ENCODE measurements at regions not wholly inside any gene's neighbourhood (a gene's known extent, or its start where the extent isn't known, plus 50 kb on each side); places are given as distances from the start of the nearest gene placed in this dataset.

GRCh38 chr5:28156981-28157380, 1118.6 kb upstream of the CDH9 start:
- Histone ChIP-seq H4K91ac (ENCODE audit: low read depth, low read length) (no peak overlapping the region), H3K23ac (ENCODE audit: low read length) (no peak overlapping the region), H4K12ac (ENCODE audit: low read depth, low read length) (no peak overlapping the region), H2AK5ac (ENCODE audit: low read length) (no peak overlapping the region), H3K9me3 (ENCODE audit: insufficient read depth, low read depth, low read length) (no peaks in the 10 kb centered on the region), H2BK12ac (ENCODE audit: low read length) (no peak overlapping the region), H3K4me3 (ENCODE audit: low read depth, low read length) (no peak overlapping the region), H3K27ac (ENCODE audit: low read depth, low read length) (no peak overlapping the region), H3K79me1 (ENCODE audit: low read length) (no peaks in the 10 kb centered on the region), H4K8ac (ENCODE audit: low read depth, low read length) (no peak overlapping the region), H3K14ac (ENCODE audit: low read length) (no peak overlapping the region), H3K9ac (ENCODE audit: low read length) (no peak overlapping the region), H2AFZ (ENCODE audit: insufficient read depth, low read length, poor library complexity) (no peak overlapping the region), H3K27me3 (ENCODE audit: insufficient read depth, low read length) (no peaks in the 10 kb centered on the region), H2BK120ac (ENCODE audit: insufficient read depth, low read length, poor library complexity) (no peak overlapping the region), H3K79me2 (ENCODE audit: control insufficient read depth, insufficient read depth, low read length, poor library complexity) (no peaks in the 10 kb centered on the region), H3K4me1 (ENCODE audit: control insufficient read depth in 1 of 2, insufficient read depth in 2 of 2, low read length in 2 of 2) (no peaks in the 10 kb centered on the region), H3K36me3 (ENCODE audit: control insufficient read depth in 1 of 2, insufficient read depth in 2 of 2, low read length in 2 of 2) (no peaks in the 10 kb centered on the region), H3K4me2 (ENCODE audit: low read length) (no peak overlapping the region), H2BK5ac (ENCODE audit: low read depth, low read length, poor library complexity) (no peak overlapping the region), H3K18ac (ENCODE audit: low read length) (no peak overlapping the region), H3K4ac (ENCODE audit: low read depth, low read length) (no peak overlapping the region)
- DNase-seq: peak; percentile 46 to 81
- WGBS (ENCODE audit: extremely low coverage, insufficient coverage, insufficient read length): no CpG with 5 or more reads among the region's 6 CpGs

GRCh38 chr5:28143519-28143918, 1105.1 kb upstream of the CDH9 start:
- H3K23ac ChIP-seq (ENCODE audit: low read length): no peak overlapping the region
- H3K4ac ChIP-seq (ENCODE audit: low read depth, low read length): no peak overlapping the region
- H2BK5ac ChIP-seq (ENCODE audit: low read depth, low read length, poor library complexity): no peak overlapping the region
- no peak overlapping the region for H4K12ac ChIP-seq (ENCODE audit: low read depth, low read length)
- H2AFZ ChIP-seq (ENCODE audit: insufficient read depth, low read length, poor library complexity): no peak overlapping the region
- H4K91ac ChIP-seq (ENCODE audit: low read depth, low read length): no peak overlapping the region
- H4K8ac ChIP-seq (ENCODE audit: low read depth, low read length): no peak overlapping the region
- no peaks in the 10 kb centered on the region for H3K27me3 ChIP-seq (ENCODE audit: insufficient read depth, low read length)
- H3K36me3 ChIP-seq (ENCODE audit: control insufficient read depth in 1 of 2, insufficient read depth in 2 of 2, low read length in 2 of 2): no peaks in the 10 kb centered on the region
- no peak overlapping the region for H3K4me2 ChIP-seq (ENCODE audit: low read length)
- no peaks in the 10 kb centered on the region for H3K79me2 ChIP-seq (ENCODE audit: control insufficient read depth, insufficient read depth, low read length, poor library complexity)
- H2BK12ac ChIP-seq (ENCODE audit: low read length): no peak overlapping the region
- no peak overlapping the region for H2AK5ac ChIP-seq (ENCODE audit: low read length)
- H2BK120ac ChIP-seq (ENCODE audit: insufficient read depth, low read length, poor library complexity): no peak overlapping the region
- H3K18ac ChIP-seq (ENCODE audit: low read length): no peak overlapping the region
- H3K14ac ChIP-seq (ENCODE audit: low read length): no peak overlapping the region
- H3K4me1 ChIP-seq (ENCODE audit: control insufficient read depth in 1 of 2, insufficient read depth in 2 of 2, low read length in 2 of 2): no peaks in the 10 kb centered on the region
- H3K79me1 ChIP-seq (ENCODE audit: low read length): no peaks in the 10 kb centered on the region
- no peak overlapping the region for H3K27ac ChIP-seq (ENCODE audit: low read depth, low read length)
- H3K9ac ChIP-seq (ENCODE audit: low read length): no peak overlapping the region
- WGBS (ENCODE audit: extremely low coverage, insufficient coverage, insufficient read length): no CpG with 5 or more reads among the region's 1 CpG
- no peak overlapping the region for H3K4me3 ChIP-seq (ENCODE audit: low read depth, low read length)
- no peak for DNase-seq
- H3K9me3 ChIP-seq (ENCODE audit: insufficient read depth, low read depth, low read length): no peaks in the 10 kb centered on the region

GRCh38 chr5:28132151-28132550, 1093.8 kb upstream of the CDH9 start:
- H3K14ac ChIP-seq (ENCODE audit: low read length): no peak overlapping the region
- no peak overlapping the region for H3K23ac ChIP-seq (ENCODE audit: low read length)
- no peak overlapping the region for H3K4me2 ChIP-seq (ENCODE audit: low read length)
- no peak overlapping the region for H2BK120ac ChIP-seq (ENCODE audit: insufficient read depth, low read length, poor library complexity)
- no peak overlapping the region for H4K8ac ChIP-seq (ENCODE audit: low read depth, low read length)
- H3K9me3 ChIP-seq (ENCODE audit: insufficient read depth, low read depth, low read length): no peaks in the 10 kb centered on the region
- no peaks in the 10 kb centered on the region for H3K36me3 ChIP-seq (ENCODE audit: control insufficient read depth in 1 of 2, insufficient read depth in 2 of 2, low read length in 2 of 2)
- H3K4ac ChIP-seq (ENCODE audit: low read depth, low read length): no peak overlapping the region
- no peak overlapping the region for H2BK5ac ChIP-seq (ENCODE audit: low read depth, low read length, poor library complexity)
- H3K79me2 ChIP-seq (ENCODE audit: control insufficient read depth, insufficient read depth, low read length, poor library complexity): no peaks in the 10 kb centered on the region
- no peak overlapping the region for H3K27ac ChIP-seq (ENCODE audit: low read depth, low read length)
- no peak overlapping the region for H2AFZ ChIP-seq (ENCODE audit: insufficient read depth, low read length, poor library complexity)
- WGBS (ENCODE audit: extremely low coverage, insufficient coverage, insufficient read length): no CpG with 5 or more reads among the region's 1 CpG
- H3K18ac ChIP-seq (ENCODE audit: low read length): no peak overlapping the region
- H3K4me1 ChIP-seq (ENCODE audit: control insufficient read depth in 1 of 2, insufficient read depth in 2 of 2, low read length in 2 of 2): no peaks in the 10 kb centered on the region
- H2BK12ac ChIP-seq (ENCODE audit: low read length): no peak overlapping the region
- no peaks in the 10 kb centered on the region for H3K27me3 ChIP-seq (ENCODE audit: insufficient read depth, low read length)
- H3K79me1 ChIP-seq (ENCODE audit: low read length): no peaks in the 10 kb centered on the region
- no peak overlapping the region for H3K9ac ChIP-seq (ENCODE audit: low read length)
- H4K91ac ChIP-seq (ENCODE audit: low read depth, low read length): no peak overlapping the region
- no peak overlapping the region for H4K12ac ChIP-seq (ENCODE audit: low read depth, low read length)
- H2AK5ac ChIP-seq (ENCODE audit: low read length): no peak overlapping the region
- no peak for DNase-seq
- H3K4me3 ChIP-seq (ENCODE audit: low read depth, low read length): no peak overlapping the region

- Histone ChIP-seq H3K18ac (ENCODE audit: low read length) (no peak overlapping the region), H3K14ac (ENCODE audit: low read length) (no peak overlapping the region), H3K79me2 (ENCODE audit: control insufficient read depth, insufficient read depth, low read length, poor library complexity) (no peaks in the 10 kb centered on the region), H3K9me3 (ENCODE audit: insufficient read depth, low read depth, low read length) (no peaks in the 10 kb centered on the region), H3K79me1 (ENCODE audit: low read length) (no peaks in the 10 kb centered on the region), H3K27ac (ENCODE audit: low read depth, low read length) (no peak overlapping the region), H2AK5ac (ENCODE audit: low read length) (no peak overlapping the region), H3K4me3 (ENCODE audit: low read depth, low read length) (no peak overlapping the region), H4K91ac (ENCODE audit: low read depth, low read length) (no peak overlapping the region), H3K4me1 (ENCODE audit: control insufficient read depth in 1 of 2, insufficient read depth in 2 of 2, low read length in 2 of 2) (no peaks in the 10 kb centered on the region), H4K12ac (ENCODE audit: low read depth, low read length) (no peak overlapping the region), H2BK120ac (ENCODE audit: insufficient read depth, low read length, poor library complexity) (no peak overlapping the region), H3K23ac (ENCODE audit: low read length) (no peak overlapping the region), H2BK12ac (ENCODE audit: low read length) (no peak overlapping the region), H2AFZ (ENCODE audit: insufficient read depth, low read length, poor library complexity) (no peak overlapping the region), H3K4me2 (ENCODE audit: low read length) (no peak overlapping the region), H3K27me3 (ENCODE audit: insufficient read depth, low read length) (no peaks in the 10 kb centered on the region), H2BK5ac (ENCODE audit: low read depth, low read length, poor library complexity) (no peak overlapping the region), H3K9ac (ENCODE audit: low read length) (no peak overlapping the region), H3K4ac (ENCODE audit: low read depth, low read length) (no peak overlapping the region), H3K36me3 (ENCODE audit: control insufficient read depth in 1 of 2, insufficient read depth in 2 of 2, low read length in 2 of 2) (no peaks in the 10 kb centered on the region), H4K8ac (ENCODE audit: low read depth, low read length) (no peak overlapping the region)
- peak; percentile 3 to 69 for DNase-seq
Observed at GRCh38 chr5:28117691-28118090, 1079.3 kb upstream of the CDH9 start.
